Keratinocyte (primary cell): ENCODE measurements at regions not wholly inside any gene's neighbourhood (a gene's known extent, or its start where the extent isn't known, plus 50 kb on each side); places are given as distances from the start of the nearest gene placed in this dataset.

Experiments
- CTCF ChIP-seq, 3 experiments: IDR thresholded peaks in 1 of 3; conservative IDR thresholded peaks in 1 of 3; optimal IDR thresholded peaks in 1 of 3; 2 replicates in 2 of 3; 3 replicates in 1 of 3; pipeline versions ENCODE3 to v1.5.1; 2011; ENCODE audit warnings: low read length in 3 of 3, mild to moderate bottlenecking in 3 of 3, moderate library complexity in 2 of 3, control low read depth in 1 of 3, inconsistent platforms in 1 of 3; ENCODE audit not compliant: insufficient read depth in 2 of 3; ENCODE audit errors: extremely low read depth in 1 of 3
- EZH2 ChIP-seq: IDR thresholded peaks from one replicate; pipeline ENCODE4 v1.6.1; 2012; ENCODE audit warnings: inconsistent platforms, mild to moderate bottlenecking, low read length, moderate library complexity

GRCh38 chr6:23446469-23446967 is 679.5 kb upstream of the NRSN1 start:
- TF ChIP-seq CTCF (optimal IDR thresholded peaks at IDR 0.05 in 1 of 3, IDR thresholded peaks at IDR 0.05 in 1 of 3, conservative IDR thresholded peaks at IDR 0.05 in 1 of 3; ENCODE audit: extremely low read depth in 1 of 3, insufficient read depth in 2 of 3, low read length in 3 of 3) (peak; percentile 43 to 51 (median 47)), EZH2 (no peak)
